K562 (cell line): ENCODE measurements at regions not wholly inside any gene's neighbourhood (a gene's known extent, or its start where the extent isn't known, plus 50 kb on each side); places are given as distances from the start of the nearest gene placed in this dataset.

ENCODE experiments used
- ATAC-seq: fragments of 200-7000 bp; cut with Tn5 transposase; 3 replicates; pipeline ENCODE4 v1.9.1; 2020; ENCODE audit warnings: moderate library complexity
- BruUV-seq: library from RNA; stranded (reverse); fragments of 400-500 nt; replicated peaks from 2 replicates; lab custom pipeline; 2021; lab: Mats Ljungman, UMichigan
- CTCF ChIA-PET: fragments of 300-600 bp; formaldehyde crosslinking; extraction: SDS; loops from one replicate; lab custom pipeline; 2021; ENCODE audit warnings: low intra/inter-chr PET ratio; lab: Yijun Ruan, JAX
- POLR2A ChIA-PET: fragments of 300-600, 350-650 bp; sonication (Branson Sonifier 250); formaldehyde crosslinking; extraction: SDS; loops from one replicate; lab custom pipeline; 2021; ENCODE audit warnings: antibody characterized with exemption, inconsistent platforms; lab: Yijun Ruan, JAX
- DNase-seq, 4 experiments: peaks; one replicate each; pipeline versions ENCODE4 v3.0.0 to v3.0.0-alpha.2; 2011 to 2018; ENCODE audit warnings: low spot score in 3 of 4, mixed read lengths in 3 of 4; ENCODE audit errors: extremely low read depth in 1 of 4
- FAIRE-seq: peaks from 2 replicates; lab custom pipeline; 2011; peaks lifted over from hg19 to GRCh38; lab: Jason Lieb, UNC
- H2AFZ ChIP-seq: 2 replicates; pipeline ENCODE4 v1.6.0; 2011; ENCODE audit warnings: low read depth, low read length, control low read depth, inconsistent platforms
- H3K27ac ChIP-seq: fragments of 200-600 bp; 3 replicates; pipeline ENCODE4 v1.8.0; 2011; ENCODE audit warnings: low read depth, mild to moderate bottlenecking, control low read depth, inconsistent platforms, low read length, moderate library complexity, mixed read lengths; ENCODE audit errors: extremely low read depth
- H3K27me3 ChIP-seq, 2 experiments: fragments of 300-600 bp in 1 of 2; 2 replicates in 1 of 2; 3 replicates in 1 of 2; pipeline versions ENCODE4 v1.6.0 to v1.8.0; 2011; ENCODE audit warnings: inconsistent platforms in 2 of 2, low read length in 2 of 2, mild to moderate bottlenecking in 1 of 2, mixed read lengths in 1 of 2, moderate library complexity in 1 of 2; ENCODE audit not compliant: control insufficient read depth in 2 of 2, insufficient read depth in 2 of 2
- H3K36me3 ChIP-seq: fragments of 300-600 bp; 3 replicates; pipeline ENCODE4 v1.8.0; 2011; ENCODE audit warnings: mild to moderate bottlenecking, low read length, inconsistent platforms; ENCODE audit not compliant: control insufficient read depth, insufficient read depth
- H3K4me1 ChIP-seq, 2 experiments: fragments of 200-600 bp in 1 of 2; replicated peaks in 1 of 2; 2 replicates in 1 of 2; 3 replicates in 1 of 2; pipeline versions ENCODE4 v1.5.1 to v1.8.0; 2011; ENCODE audit warnings: inconsistent platforms in 2 of 2, low read length in 2 of 2, mild to moderate bottlenecking in 1 of 2, mixed read lengths in 1 of 2, moderate library complexity in 1 of 2; ENCODE audit not compliant: control insufficient read depth in 2 of 2, insufficient read depth in 2 of 2
- H3K4me2 ChIP-seq: 2 replicates; pipeline ENCODE4 v1.6.1; 2011; ENCODE audit warnings: low read length, control low read depth, inconsistent platforms, mixed read lengths; ENCODE audit not compliant: insufficient read depth
- H3K4me3 ChIP-seq: fragments of 200-600 bp; sonication (generic), shearing (Covaris generic); 2 replicates; pipeline ENCODE4 v1.5.1; 2016; ENCODE audit warnings: control low read depth, inconsistent platforms
- H3K79me2 ChIP-seq: fragments of 200-600 bp; 3 replicates; pipeline ENCODE4 v1.8.0; 2011; ENCODE audit warnings: low read length, inconsistent platforms; ENCODE audit not compliant: control insufficient read depth, insufficient read depth
- H3K9ac ChIP-seq, 2 experiments: 2 replicates each; pipeline versions ENCODE4 v1.6.0 to v1.6.1; 2011; ENCODE audit warnings: low read depth in 2 of 2, low read length in 2 of 2, control low read depth in 1 of 2, inconsistent platforms in 1 of 2, mild to moderate bottlenecking in 1 of 2, mixed read lengths in 1 of 2; ENCODE audit not compliant: insufficient read depth in 1 of 2
- H3K9me1 ChIP-seq: one replicate; pipeline ENCODE4 v1.6.0; 2011; ENCODE audit warnings: inconsistent platforms, mild to moderate bottlenecking, low read length, moderate library complexity; ENCODE audit not compliant: control insufficient read depth, insufficient read depth
- H3K9me3 ChIP-seq: replicated peaks from 2 replicates; pipeline ENCODE4 v1.5.1; 2011; ENCODE audit warnings: low read depth, low read length, inconsistent platforms; ENCODE audit not compliant: control insufficient read depth, insufficient read depth
- H4K20me1 ChIP-seq: replicated peaks from 2 replicates; pipeline ENCODE4 v1.6.1; 2011; ENCODE audit warnings: low read length, inconsistent platforms, mixed read lengths; ENCODE audit not compliant: control insufficient read depth, insufficient read depth
- ARID1B ChIP-seq: fragments of 450-650 bp; IDR thresholded peaks from 2 replicates; pipeline ENCODE4 v1.6.1; 2016; ENCODE audit warnings: antibody characterized with exemption, mild to moderate bottlenecking, inconsistent platforms
- ARID4B ChIP-seq: sonication (generic); formaldehyde crosslinking; IDR thresholded peaks from 2 replicates; pipeline ENCODE4 v1.8.0; 2022; ENCODE audit warnings: mild to moderate bottlenecking, missing genetic modification reagents
- ATF2 ChIP-seq: sonication (generic); formaldehyde crosslinking; IDR thresholded peaks from 2 replicates; pipeline ENCODE4 v1.8.1; 2022; ENCODE audit warnings: missing genetic modification reagents
- ATF4 ChIP-seq: fragments of 450-650 bp; formaldehyde crosslinking; IDR thresholded peaks from 2 replicates; pipeline ENCODE4 v1.4.0; 2022; ENCODE audit warnings: mild to moderate bottlenecking, moderate library complexity
- DDX20 ChIP-seq: fragments of 450-650 bp; IDR thresholded peaks from 2 replicates; pipeline ENCODE4 v1.6.1; 2016; ENCODE audit warnings: missing genetic modification characterization, low read depth, mild to moderate bottlenecking, missing compliant biosample characterization, moderate library complexity
- E2F4 ChIP-seq: sonication (generic); formaldehyde crosslinking; IDR thresholded peaks from 2 replicates; pipeline ENCODE4 v1.8.0; 2022; ENCODE audit warnings: mild to moderate bottlenecking, low read depth, missing genetic modification reagents
- FOXA1 ChIP-seq: fragments of 450-650 bp; IDR thresholded peaks from 2 replicates; pipeline ENCODE4 v1.6.1; 2016; ENCODE audit warnings: mild to moderate bottlenecking, borderline replicate concordance
- MTA2 ChIP-seq: fragments of 450-650 bp; IDR thresholded peaks from 2 replicates; pipeline ENCODE4 v1.6.1; 2016; ENCODE audit warnings: low read depth
- THRB ChIP-seq: fragments of 450-650 bp; formaldehyde crosslinking; conservative IDR thresholded peaks from 2 replicates; pipeline ENCODE4 v1.4.0; 2022; ENCODE audit warnings: mild to moderate bottlenecking, missing genetic modification characterization
- USF2 ChIP-seq: sonication (generic); formaldehyde crosslinking; IDR thresholded peaks from 2 replicates; pipeline ENCODE4 v1.5.0; 2020; ENCODE audit warnings: missing genetic modification reagents
- ZNF780A ChIP-seq: fragments of 250-450 bp; sonication (Bioruptor Pico); IDR thresholded peaks from 2 replicates; pipeline ENCODE4 v1.5.0; 2021; ENCODE audit warnings: mild to moderate bottlenecking
- ZNF79 ChIP-seq: fragments of 250-450 bp; sonication (Bioruptor Pico); IDR thresholded peaks from 2 replicates; pipeline ENCODE4 v1.4.0; 2020; ENCODE audit warnings: low read depth, mild to moderate bottlenecking, moderate library complexity
- WGBS: fragments of 100-300 bp; shearing (Covaris generic); methylation state at CpG from one replicate; pipeline ENCODE4 v1.1.6; 2016; ENCODE audit warnings: low coverage, mixed read lengths; ENCODE audit not compliant: insufficient coverage; ENCODE audit errors: missing lambda C conversion rate; 5-methylcytosine and 5-hydroxymethylcytosine counted together
- in situ Hi-C: fragments of 300-500 bp; cut with MboI; formaldehyde crosslinking; loops from 4 replicates; pipeline ENCODE4 v1.15.0; 2018; ENCODE audit warnings: inconsistent platforms, mixed read lengths
- intact Hi-C: fragments of 100-400 bp; cut with micrococcal nuclease; formaldehyde crosslinking; loops from 2 replicates; pipeline ENCODE4 v1.14.2; 2022

GRCh38 chr7:12117170-12117569, 93.9 kb upstream of the TMEM106B start:
- Histone ChIP-seq H3K79me2 (no peaks in the 10 kb centered on the region), H3K27me3 (no peaks in the 10 kb centered on the region), H3K4me3 (no peak overlapping the region), H3K4me2 (no peak overlapping the region), H3K4me1 (no peaks in the 10 kb centered on the region), H4K20me1 (no peaks in the 10 kb centered on the region), H3K9me3 (no peaks in the 10 kb centered on the region), H3K9ac (no peak overlapping the region), H2AFZ (no peak overlapping the region), H3K36me3 (no peaks in the 10 kb centered on the region), H3K27ac (no peak overlapping the region), H3K9me1 (no peaks in the 10 kb centered on the region)
- ChIA-PET POLR2A (no interaction called here), CTCF (no interaction called here)
- no TSS peak for BruUV-seq
- no peak for ATAC-seq
- intact Hi-C loops (no loop called here), in situ Hi-C loops (no loop called here)
- WGBS = 3% methylated on average over 2 of the region's 2 CpGs
- FAIRE-seq = no peak
- DNase-seq = no peak
- TF ChIP-seq ATF2 = no peak
- TF ChIP-seq DDX20 (tag) = no peak
- no peak for TF ChIP-seq MTA2
- no peak for TF ChIP-seq ATF4 (CRISPR knock-in tag)
- no peak for TF ChIP-seq ARID4B
- TF ChIP-seq USF2 = no peak
- no peak for TF ChIP-seq FOXA1
- TF ChIP-seq E2F4 (CRISPR knock-in tag) = no peak
- no peak for TF ChIP-seq THRB
- TF ChIP-seq ZNF79 = no peak
- no peak for TF ChIP-seq ZNF780A
- TF ChIP-seq ARID1B = no peak
